ENCODE measurements at regions not wholly inside any gene's neighbourhood (a gene's known extent, or its start where the extent isn't known, plus 50 kb on each side); places are given as distances from the start of the nearest gene placed in this dataset.

GRCh38 chr15:46685096-46685495, 1032.2 kb upstream of the SEMA6D start:
- no peak for TF ChIP-seq ZNF496 (CRISPR knock-in tag; IDR thresholded peaks at IDR 0.05; ENCODE audit: insufficient replicate concordance)
- peak; percentile 58; the same call in 1 of the 2 replicates for TF ChIP-seq NFE2L2 (IDR thresholded peaks at IDR 0.05; ENCODE audit: low read length)
- peak in 1 of 2 experiments; percentile 15; a peak in 1 of 4 replicates for TF ChIP-seq MAFK (conservative IDR thresholded peaks at IDR 0.05 in 1 of 2, IDR thresholded peaks at IDR 0.05 in 1 of 2; ENCODE audit: low read length in 2 of 2)
- TF ChIP-seq ZNF737 (CRISPR knock-in tag; IDR thresholded peaks at IDR 0.05; ENCODE audit: borderline replicate concordance), result no peak
- no peak for TF ChIP-seq ZNF784 (CRISPR knock-in tag; IDR thresholded peaks at IDR 0.05; ENCODE audit: borderline replicate concordance)
- no peaks in the 10 kb centered on the region for H4K20me1 ChIP-seq (ENCODE audit: insufficient read depth, low read length)
- H3K4me1 ChIP-seq (ENCODE audit: insufficient read depth, low read length), result no peaks in the 10 kb centered on the region
- BruUV-seq (replicated peaks), result no TSS peak
- intact Hi-C loops (cut with micrococcal nuclease; ENCODE audit: unreplicated experiment), result no loop called here
- H3K79me2 ChIP-seq (ENCODE audit: insufficient read depth, low read length), result no peaks in the 10 kb centered on the region
- H2AFZ ChIP-seq (ENCODE audit: low read length), result no peak overlapping the region
- in situ Hi-C loops (cut with HindIII; ENCODE audit: extremely low pct_ligation_motif_present, low pct_unique_long_range_greater_than_20kb), result no loop called here
- ATAC-seq (no peak), FAIRE-seq (no peak), DNase-seq (ENCODE audit: low spot score) (no peak)
- H3K27me3 ChIP-seq (ENCODE audit: control insufficient read depth in 1 of 2, insufficient read depth in 2 of 2, low read length in 2 of 2), result no peaks in the 10 kb centered on the region; a peak in 1 of 5 replicates
- H3K9me3 ChIP-seq (ENCODE audit: low read length), result peaks cover 93% of the 10 kb centered on the region
- no peak overlapping the region for H3K4me3 ChIP-seq (replicated peaks in 1 of 3; ENCODE audit: insufficient read depth in 1 of 3, low read depth in 2 of 3, low read length in 3 of 3)
- WGBS (ENCODE audit: low lambda C conversion rate), result 0% methylated on average over 1 of the region's 1 CpG
- no peak overlapping the region for H3K4me2 ChIP-seq (ENCODE audit: low read depth, low read length)
- H3K27ac ChIP-seq (ENCODE audit: extremely low read length, insufficient read depth, low read length), result no peak overlapping the region
- POLR2A ChIA-PET, result no interaction called here
- no peak overlapping the region for H3K9ac ChIP-seq (ENCODE audit: insufficient read depth, low read depth, low read length)
- no peaks in the 10 kb centered on the region for H3K36me3 ChIP-seq (replicated peaks in 1 of 2; ENCODE audit: control insufficient read depth in 1 of 2, insufficient read depth in 2 of 2, low read length in 2 of 2)
- CTCF ChIA-PET (ENCODE audit: low intra/inter-chr PET ratio, low total read pairs), result no interaction called here

GRCh38 chr15:46685681-46686080, 1031.6 kb upstream of the SEMA6D start:
- Histone ChIP-seq H3K4me1 (ENCODE audit: insufficient read depth, low read length) (no peaks in the 10 kb centered on the region), H3K4me2 (ENCODE audit: low read depth, low read length) (no peak overlapping the region), H3K27ac (ENCODE audit: extremely low read length, insufficient read depth, low read length) (no peak overlapping the region), H4K20me1 (ENCODE audit: insufficient read depth, low read length) (no peaks in the 10 kb centered on the region), H3K9ac (ENCODE audit: insufficient read depth, low read depth, low read length) (no peak overlapping the region), H3K9me3 (ENCODE audit: low read length) (peaks cover 93% of the 10 kb centered on the region), H2AFZ (ENCODE audit: low read length) (no peak overlapping the region), H3K4me3 (replicated peaks in 1 of 3; ENCODE audit: insufficient read depth in 1 of 3, low read depth in 2 of 3, low read length in 3 of 3) (no peak overlapping the region), H3K27me3 (ENCODE audit: control insufficient read depth in 1 of 2, insufficient read depth in 2 of 2, low read length in 2 of 2) (no peaks in the 10 kb centered on the region), H3K79me2 (ENCODE audit: insufficient read depth, low read length) (no peaks in the 10 kb centered on the region), H3K36me3 (replicated peaks in 1 of 2; ENCODE audit: control insufficient read depth in 1 of 2, insufficient read depth in 2 of 2, low read length in 2 of 2) (no peaks in the 10 kb centered on the region)
- ATAC-seq, result no peak
- 0% methylated on average over 1 of the region's 1 CpG for WGBS (ENCODE audit: low lambda C conversion rate)
- ChIA-PET CTCF (ENCODE audit: low intra/inter-chr PET ratio, low total read pairs) (no interaction called here), POLR2A (no interaction called here)
- intact Hi-C loops (cut with micrococcal nuclease; ENCODE audit: unreplicated experiment), result no loop called here
- in situ Hi-C loops (cut with HindIII; ENCODE audit: extremely low pct_ligation_motif_present, low pct_unique_long_range_greater_than_20kb), result no loop called here
- BruUV-seq (replicated peaks), result no TSS peak
- DNase-seq (ENCODE audit: low spot score), result no peak
- FAIRE-seq, result no peak
- TF ChIP-seq ZFP36 (IDR thresholded peaks at IDR 0.05; ENCODE audit: borderline replicate concordance, low read depth, low read length, partially characterized antibody), result no peak
- TF ChIP-seq ZNF75D (CRISPR knock-in tag; IDR thresholded peaks at IDR 0.05; ENCODE audit: borderline replicate concordance), result no peak
- TF ChIP-seq SATB2 (CRISPR knock-in tag; IDR thresholded peaks at IDR 0.05), result no peak
- TF ChIP-seq ZNF678 (CRISPR knock-in tag; IDR thresholded peaks at IDR 0.05), result no peak
- no peak for TF ChIP-seq HOXA3 (CRISPR knock-in tag; IDR thresholded peaks at IDR 0.05)
- TF ChIP-seq JUNB (CRISPR knock-in tag; IDR thresholded peaks at IDR 0.05; ENCODE audit: borderline replicate concordance), result no peak
- TF ChIP-seq SOX5 (CRISPR knock-in tag; IDR thresholded peaks at IDR 0.05; ENCODE audit: borderline replicate concordance), result no peak
- TF ChIP-seq THAP9 (CRISPR knock-in tag; IDR thresholded peaks at IDR 0.05; ENCODE audit: borderline replicate concordance), result no peak
- no peak for TF ChIP-seq MYNN (CRISPR knock-in tag; IDR thresholded peaks at IDR 0.05; ENCODE audit: low read depth)
- no peak for TF ChIP-seq GMEB1 (CRISPR knock-in tag; IDR thresholded peaks at IDR 0.05; ENCODE audit: borderline replicate concordance)
